CD4-positive, alpha-beta T cell treated with Interleukin-15 for 4 hours (primary cell): ENCODE measurements at regions not wholly inside any gene's neighbourhood (a gene's known extent, or its start where the extent isn't known, plus 50 kb on each side); places are given as distances from the start of the nearest gene placed in this dataset.

Experiments used
- DNase-seq: peaks from one replicate; pipeline ENCODE4 v3.0.0-alpha.2; 2020; ENCODE audit warnings: low spot score

GRCh38 chr1:219523411-219523810 is 89.5 kb downstream of the ZC3H11B start:
- DNase-seq, result no peak

DNA sequence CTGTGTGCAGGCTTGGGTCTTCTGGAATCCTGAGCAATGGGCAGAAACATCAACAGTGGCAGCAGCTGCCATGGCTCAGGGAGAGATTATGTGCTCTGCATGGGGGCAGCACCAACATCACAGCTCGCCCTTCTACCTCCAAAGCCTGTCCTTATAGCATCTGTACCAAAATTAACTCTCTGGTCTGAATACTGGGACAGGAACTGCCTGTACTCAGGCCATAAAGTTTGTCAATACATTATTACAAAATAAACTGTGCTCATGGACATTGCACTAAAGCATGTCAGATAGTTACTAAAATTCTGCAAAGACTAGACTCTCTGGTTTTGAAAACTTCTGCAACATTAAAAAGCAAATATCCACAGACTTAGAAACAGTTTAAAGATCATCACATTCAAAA is 91.6 kb downstream of the ZC3H11B start:
- DNase-seq, result no peak

DNA sequence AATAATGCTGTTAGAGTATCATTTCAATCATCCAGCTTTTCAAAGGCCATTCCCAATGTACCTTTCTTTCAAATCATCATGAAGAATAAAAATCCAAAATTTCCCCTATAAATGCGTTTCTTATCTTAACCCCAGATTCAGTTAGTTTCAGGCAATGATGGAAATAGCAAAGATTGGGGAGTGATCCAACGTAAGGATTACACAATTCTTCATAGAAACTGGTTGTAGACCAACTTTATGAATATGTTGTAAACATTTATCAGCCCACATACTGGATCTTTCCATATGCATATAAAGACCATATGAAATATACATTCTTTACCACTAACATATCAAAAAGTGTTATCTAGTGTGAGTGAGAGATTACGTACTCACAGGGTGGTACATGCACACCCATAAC is 92.7 kb downstream of the ZC3H11B start:
- no peak for DNase-seq

DNA sequence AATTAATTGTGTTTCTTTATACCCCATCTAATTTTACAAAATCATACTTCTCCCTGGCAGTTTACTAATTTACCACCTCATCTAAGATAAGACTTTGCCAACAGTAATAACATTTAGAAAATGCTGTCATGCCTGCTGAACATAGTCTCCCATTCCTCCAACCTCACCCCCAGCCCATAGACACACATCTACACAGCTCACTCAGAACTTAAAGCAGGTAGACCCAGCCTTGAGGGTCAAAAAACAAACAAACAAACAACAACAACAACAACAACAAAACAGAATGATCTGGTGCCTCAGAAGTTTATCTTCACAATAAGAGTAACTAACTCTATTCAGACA is 94.0 kb downstream of the ZC3H11B start:
- DNase-seq, result no peak

- DNase-seq, result no peak
These were observed 94.6 kb downstream of the ZC3H11B start for GRCh38 chr1:219518168-219518906.

GRCh38 chr1:219517031-219517430 is 95.9 kb downstream of the ZC3H11B start:
- no peak for DNase-seq

- no peak for DNase-seq
These were observed 98.2 kb downstream of the ZC3H11B start for GRCh38 chr1:219514728-219515127.

DNA sequence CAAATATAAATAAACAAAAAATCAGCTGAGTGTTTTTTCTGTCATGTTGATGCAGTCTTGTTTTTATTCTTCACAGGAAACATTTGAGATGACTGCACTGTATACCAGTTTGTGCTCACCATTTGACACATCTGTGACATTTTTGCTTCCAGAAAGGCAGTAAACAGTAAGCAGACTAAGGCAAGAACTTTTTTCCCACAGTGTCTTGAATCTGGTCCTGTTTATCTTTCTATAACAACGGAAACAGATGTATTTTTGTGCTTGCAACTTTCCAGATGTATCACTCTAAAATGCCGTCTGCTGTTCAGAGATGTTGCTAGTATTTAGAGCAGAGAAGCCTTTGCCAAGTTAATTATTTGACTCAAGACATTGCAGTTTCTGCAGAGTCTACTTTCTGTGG is 105.5 kb downstream of the ZC3H11B start:
- DNase-seq, result no peak

GRCh38 chr1:219506936-219507335 is 106.0 kb downstream of the ZC3H11B start:
- no peak for DNase-seq

- no peak for DNase-seq
These were observed 106.4 kb downstream of the ZC3H11B start for GRCh38 chr1:219506473-219506899.

- DNase-seq, result no peak
These were observed 107.0 kb downstream of the ZC3H11B start for GRCh38 chr1:219505886-219506285.

GRCh38 chr1:219503604-219504003 is 109.3 kb downstream of the ZC3H11B start:
- DNase-seq, result no peak

GRCh38 chr1:219500327-219500897 is 112.5 kb downstream of the ZC3H11B start:
- DNase-seq, result no peak

DNA sequence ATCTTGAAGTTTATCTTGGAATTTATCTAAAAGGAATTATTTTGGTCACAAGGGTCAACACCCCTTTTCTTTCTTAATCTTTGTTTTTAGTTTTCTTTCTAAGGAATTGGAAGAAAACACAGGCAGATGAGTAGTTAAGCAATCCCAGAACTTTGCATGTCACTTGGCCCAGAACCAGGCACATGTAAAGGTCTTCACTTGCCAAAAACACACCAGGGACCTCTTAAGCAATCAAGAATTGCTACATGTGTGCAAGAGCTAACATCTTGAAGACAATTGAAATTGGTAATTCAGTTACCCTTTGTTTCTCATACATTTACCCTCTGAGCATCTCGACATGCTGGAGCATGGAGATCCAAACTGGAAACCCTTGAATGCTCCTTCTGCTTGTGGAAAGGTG is 114.2 kb downstream of the ZC3H11B start:
- DNase-seq, result no peak

DNA sequence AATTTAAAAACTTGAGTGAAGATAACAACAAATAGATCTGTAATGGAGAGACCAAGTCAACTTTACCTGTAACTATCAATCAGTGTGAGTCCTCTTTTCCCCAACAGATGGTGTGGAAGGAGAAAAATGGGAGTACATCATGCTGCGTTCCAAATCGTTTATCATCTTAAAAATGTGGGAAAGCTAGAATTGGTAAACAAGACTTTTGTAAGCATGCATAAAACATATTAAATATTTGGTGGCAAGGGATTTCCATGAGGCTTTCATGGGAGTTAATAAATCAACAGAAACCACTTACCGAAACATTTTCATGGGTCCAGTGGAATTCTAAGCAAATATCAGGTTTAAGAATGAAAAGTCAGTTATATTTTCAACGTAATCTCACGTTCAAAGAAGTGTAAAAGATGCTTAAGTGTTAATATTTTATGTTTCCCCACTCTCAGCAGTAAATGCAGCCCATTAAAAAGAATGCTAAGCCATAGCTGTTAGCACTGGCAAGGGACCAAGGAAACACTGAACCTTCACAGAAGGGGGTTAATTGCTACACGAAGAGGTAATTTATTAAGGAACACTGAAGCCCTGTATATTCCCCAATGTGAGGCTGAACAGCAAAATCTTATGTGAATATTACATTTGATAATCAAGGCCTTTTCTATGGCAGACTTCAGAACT is 117.0 kb downstream of the ZC3H11B start:
- DNase-seq, result no peak

DNA sequence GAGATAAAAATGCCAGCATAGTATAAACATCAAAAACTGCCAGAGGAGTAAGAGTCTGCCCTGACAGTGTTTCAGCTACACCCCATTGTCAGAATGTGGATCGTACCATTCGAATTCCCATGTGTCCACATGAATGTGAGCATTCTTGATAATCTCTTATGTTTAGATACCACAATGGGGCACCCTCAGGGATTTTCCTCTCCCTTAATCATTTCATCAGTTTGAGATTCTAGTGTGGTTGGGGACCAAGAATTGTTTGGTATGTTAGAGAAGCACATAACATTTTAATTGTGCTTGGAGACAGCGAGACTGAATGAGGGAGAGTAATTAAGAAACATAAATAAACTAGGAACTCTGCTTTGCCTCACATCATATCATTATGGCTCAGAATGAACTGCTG is 120.2 kb downstream of the ZC3H11B start:
- no peak for DNase-seq

DNA sequence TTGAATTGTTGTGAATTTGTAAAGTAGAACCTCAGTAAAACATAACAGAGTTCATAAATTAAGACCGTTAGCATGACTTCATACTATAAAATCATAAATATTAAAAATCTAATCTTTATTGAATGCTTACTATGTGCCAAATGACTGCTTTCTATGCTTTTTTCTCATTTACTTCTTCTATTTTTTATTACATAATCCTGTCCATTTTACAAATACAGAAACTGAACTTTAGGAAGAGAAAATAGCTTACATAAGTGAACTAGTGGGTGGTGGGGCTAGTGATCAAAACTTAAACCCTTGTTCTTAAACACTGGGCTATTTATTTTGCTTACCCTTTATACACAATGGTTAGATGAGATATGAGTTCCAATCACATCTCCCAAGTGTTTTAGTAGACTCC is 122.3 kb downstream of the ZC3H11B start:
- no peak for DNase-seq

GRCh38 chr1:219489636-219490035 is 123.3 kb downstream of the ZC3H11B start:
- DNase-seq, result no peak

DNA sequence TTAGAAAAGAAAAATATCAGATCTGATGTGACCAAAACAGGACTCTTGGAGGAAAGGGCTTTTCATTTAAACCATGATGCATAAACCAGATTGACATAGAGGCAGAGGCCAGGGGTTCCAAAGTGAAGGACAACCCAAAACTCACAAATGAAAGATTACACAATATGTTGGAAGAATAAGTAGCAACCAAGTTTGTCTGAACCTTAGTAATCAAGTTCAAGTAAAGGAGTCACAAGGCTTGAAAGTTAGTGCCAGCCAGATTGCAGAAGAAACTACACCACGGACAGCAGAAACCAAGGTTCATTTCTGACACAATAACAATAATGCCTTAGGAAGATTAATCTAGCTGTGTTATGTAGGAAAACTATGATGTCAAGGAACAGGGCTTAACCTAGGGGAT is 124.6 kb downstream of the ZC3H11B start:
- no peak for DNase-seq

GRCh38 chr1:219483530-219483929 is 129.4 kb downstream of the ZC3H11B start:
- DNase-seq, result no peak

DNA sequence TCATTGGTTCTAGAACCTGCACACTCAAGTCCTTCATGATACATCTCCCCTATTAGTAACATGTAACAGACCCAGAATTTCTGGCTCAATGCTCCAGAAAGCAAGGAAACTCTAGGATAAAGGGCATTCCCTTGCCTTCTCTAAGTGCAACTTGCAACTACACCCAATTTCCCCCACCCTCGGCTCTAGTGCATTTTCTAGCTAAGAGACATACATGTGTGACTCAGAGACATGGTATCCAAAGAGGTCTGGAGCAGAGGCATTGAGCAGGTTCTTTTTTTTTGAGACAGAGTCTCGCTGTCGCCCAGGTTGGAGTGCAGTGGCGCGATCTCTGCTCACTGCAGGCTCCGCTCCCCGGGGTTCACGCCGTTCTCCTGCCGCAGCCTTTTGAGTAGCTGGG is 132.9 kb downstream of the ZC3H11B start:
- DNase-seq, result no peak

- no peak for DNase-seq
These were observed 134.1 kb downstream of the ZC3H11B start for GRCh38 chr1:219478811-219479210.

GRCh38 chr1:219477861-219478260 is 135.0 kb downstream of the ZC3H11B start:
- DNase-seq, result no peak

DNA sequence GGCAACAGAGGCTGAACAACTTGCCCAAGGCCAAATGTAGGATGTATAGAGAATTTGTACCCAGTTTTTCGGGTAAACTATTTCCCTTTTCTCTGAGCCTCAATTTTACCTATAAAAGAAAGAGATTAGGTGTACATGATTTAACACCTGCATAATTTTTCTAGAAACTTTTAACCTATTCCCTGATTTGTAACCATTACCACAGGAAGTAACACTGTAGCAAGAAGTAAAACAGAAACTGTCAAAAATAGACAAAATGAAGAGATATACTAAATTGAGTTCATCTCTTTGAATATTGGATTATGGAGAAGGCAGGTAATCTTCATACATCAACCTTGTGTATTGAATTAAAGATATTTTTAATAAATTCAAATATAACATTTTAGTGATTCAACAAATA is 136.2 kb downstream of the ZC3H11B start:
- DNase-seq, result no peak
